ENCODE measurements at regions not wholly inside any gene's neighbourhood (a gene's known extent, or its start where the extent isn't known, plus 50 kb on each side); places are given as distances from the start of the nearest gene placed in this dataset.
"Not testable (repeated sequence)": the region's sequence is repeated elsewhere in the genome, so short reads cannot be mapped to it uniquely, and the experiment has no call there.

GRCh38 chr20:1845163-1845523 lies 50.1 kb upstream of the SIRPA start:
- DNase-seq, result no peak
- in situ Hi-C loops (cut with MboI; ENCODE audit: low pct_unique_long_range_greater_than_20kb, low sequenced_read_pairs), result no loop called here

GRCh38 chr20:1844325-1845162 lies 50.7 kb upstream of the SIRPA start:
- peak; percentile 38 for DNase-seq
- in situ Hi-C loops (cut with MboI; ENCODE audit: low pct_unique_long_range_greater_than_20kb, low sequenced_read_pairs), result no loop called here

GRCh38 chr20:1842281-1842680 lies 52.9 kb upstream of the SIRPA start:
- in situ Hi-C loops (cut with MboI; ENCODE audit: low pct_unique_long_range_greater_than_20kb, low sequenced_read_pairs), result no loop called here
- no peak for DNase-seq

GRCh38 chr20:1841554-1842140 lies 53.6 kb upstream of the SIRPA start:
- no peak for DNase-seq
- in situ Hi-C loops (cut with MboI; ENCODE audit: low pct_unique_long_range_greater_than_20kb, low sequenced_read_pairs), result no loop called here

DNA sequence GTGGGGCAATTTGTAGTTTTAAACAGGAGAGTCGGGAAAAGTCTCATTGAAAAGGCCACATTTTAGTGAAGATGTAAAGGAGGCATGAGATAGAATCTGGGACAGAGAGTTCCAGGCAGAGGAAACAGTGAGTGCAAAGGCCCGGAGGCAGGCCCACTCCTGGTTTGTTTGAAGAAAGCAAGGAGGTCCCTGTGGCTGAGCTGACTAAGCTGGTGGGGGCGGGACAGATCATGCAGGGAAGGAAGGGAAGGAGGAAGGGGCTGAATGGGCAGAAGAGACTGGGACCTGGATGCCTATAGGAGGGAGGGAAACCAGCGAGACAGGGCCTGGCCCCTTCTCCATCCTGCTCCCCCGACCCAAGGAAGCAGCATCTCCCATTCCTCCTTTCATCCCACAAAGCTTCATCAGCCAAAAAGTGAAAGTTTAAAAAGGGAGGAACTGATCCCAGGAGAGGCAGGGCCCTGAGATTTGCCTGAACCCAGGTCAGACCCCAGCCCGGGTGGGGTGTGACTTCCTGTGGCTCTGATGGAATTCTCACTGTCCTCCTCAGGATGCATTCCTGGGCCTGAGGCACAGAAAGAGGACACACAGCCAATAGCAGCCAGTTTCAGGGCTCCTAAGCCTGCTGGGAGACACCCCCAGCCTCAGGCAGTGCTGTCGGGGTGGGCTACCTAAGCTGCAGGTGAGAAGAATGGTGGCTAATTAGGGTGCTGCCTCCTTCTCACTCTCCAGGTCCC lies 54.2 kb upstream of the SIRPA start:
- in situ Hi-C loops (cut with MboI; ENCODE audit: low pct_unique_long_range_greater_than_20kb, low sequenced_read_pairs), result no loop called here
- DNase-seq, result no peak

- in situ Hi-C loops (cut with MboI; ENCODE audit: low pct_unique_long_range_greater_than_20kb, low sequenced_read_pairs); DNase-seq: not testable (repeated sequence)
Measured at GRCh38 chr20:1839376-1840317, 55.6 kb upstream of the SIRPA start.

DNA sequence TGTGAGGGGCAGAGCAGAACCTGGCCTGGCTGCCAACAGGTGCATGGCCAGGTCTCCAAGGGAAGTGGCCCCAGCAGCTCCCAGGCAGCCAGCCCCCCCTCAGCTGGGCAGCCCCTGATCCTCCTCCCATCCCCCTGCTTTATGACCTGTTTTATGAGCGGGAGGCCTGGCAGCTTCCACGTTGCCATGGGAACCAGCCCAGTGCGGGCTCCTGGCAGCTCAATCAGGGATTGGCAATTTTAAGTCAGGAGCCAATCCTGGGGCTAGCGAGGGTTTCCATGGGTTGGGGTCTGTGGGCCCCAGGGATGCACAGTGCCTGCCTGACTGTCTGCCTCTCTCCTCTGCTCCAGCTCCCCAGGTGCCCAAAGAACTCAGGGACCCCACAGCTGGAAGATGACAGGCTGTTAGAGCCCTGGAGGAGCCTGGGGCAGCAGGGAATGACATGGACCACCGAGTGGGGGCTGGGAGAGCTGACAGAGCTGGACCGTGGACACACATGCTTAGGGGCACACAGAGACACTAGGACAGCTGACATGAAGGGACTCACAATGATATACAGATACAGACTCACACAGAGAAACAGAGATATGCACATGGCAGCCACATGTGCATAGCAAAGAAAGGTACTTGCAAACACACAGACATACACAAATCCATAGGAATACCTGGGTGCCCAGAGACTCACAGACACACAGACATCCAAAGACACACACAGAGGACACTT lies 56.5 kb upstream of the SIRPA start:
- in situ Hi-C loops (cut with MboI; ENCODE audit: low pct_unique_long_range_greater_than_20kb, low sequenced_read_pairs), result no loop called here
- DNase-seq, result no peak

GRCh38 chr20:1835186-1836035 lies 59.8 kb upstream of the SIRPA start:
- DNase-seq, result no peak
- in situ Hi-C loops (cut with MboI; ENCODE audit: low pct_unique_long_range_greater_than_20kb, low sequenced_read_pairs), result no loop called here

GRCh38 chr20:1833728-1834726 lies 61.2 kb upstream of the SIRPA start:
- no peak for DNase-seq
- in situ Hi-C loops (cut with MboI; ENCODE audit: low pct_unique_long_range_greater_than_20kb, low sequenced_read_pairs), result no loop called here

DNA sequence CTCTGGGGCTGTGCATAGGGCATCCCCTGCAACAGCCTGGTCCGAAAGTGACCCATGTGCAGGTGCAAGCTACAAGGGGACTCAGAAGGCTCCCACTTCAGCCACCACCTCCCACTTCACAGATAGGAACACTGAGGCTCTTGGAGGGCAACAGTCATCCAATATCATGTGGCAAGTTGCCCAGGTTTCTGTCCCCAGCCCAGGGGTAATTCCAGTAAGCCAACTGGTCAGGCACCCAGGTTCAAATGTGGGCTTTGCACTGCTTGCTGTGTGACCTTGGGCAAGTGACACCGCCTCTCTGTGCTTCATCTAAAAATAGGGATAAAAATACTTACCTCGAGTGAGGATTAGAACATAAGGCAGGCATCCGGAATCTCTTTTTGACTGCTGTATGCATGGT lies 62.0 kb upstream of the SIRPA start:
- in situ Hi-C loops (cut with MboI; ENCODE audit: low pct_unique_long_range_greater_than_20kb, low sequenced_read_pairs), result no loop called here
- no peak for DNase-seq

DNA sequence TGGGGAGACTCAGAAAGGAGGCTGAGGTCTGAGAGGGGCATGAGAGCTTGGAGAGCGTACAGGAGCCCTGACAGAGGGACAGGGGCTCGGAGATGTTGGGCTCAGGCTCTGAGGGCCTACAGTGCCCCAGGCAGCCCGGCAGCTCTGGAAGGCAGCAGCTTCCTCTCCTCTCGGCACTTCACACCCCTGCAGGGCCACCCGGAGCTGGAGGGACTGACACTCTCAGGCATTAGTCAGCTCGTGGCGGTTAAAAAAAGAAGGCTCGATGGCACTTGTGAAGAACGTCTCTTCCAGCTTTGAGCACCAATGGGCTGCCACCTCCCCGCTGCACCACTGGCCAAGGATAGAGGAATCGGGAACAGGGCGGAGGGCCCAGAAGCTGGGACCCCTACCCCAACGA lies 62.6 kb upstream of the SIRPA start:
- no peak for DNase-seq
- in situ Hi-C loops (cut with MboI; ENCODE audit: low pct_unique_long_range_greater_than_20kb, low sequenced_read_pairs), result no loop called here

GRCh38 chr20:1831606-1832005 lies 63.6 kb upstream of the SIRPA start:
- no peak for DNase-seq

GRCh38 chr20:1831096-1831495 lies 64.1 kb upstream of the SIRPA start:
- in situ Hi-C loops (cut with MboI; ENCODE audit: low pct_unique_long_range_greater_than_20kb, low sequenced_read_pairs), result no loop called here
- no peak for DNase-seq

More at GRCh38 chr20:1831606-1832005, 63.6 kb upstream of the SIRPA start:
- in situ Hi-C loops (cut with MboI; ENCODE audit: low pct_unique_long_range_greater_than_20kb, low sequenced_read_pairs), result no loop called here

DNA sequence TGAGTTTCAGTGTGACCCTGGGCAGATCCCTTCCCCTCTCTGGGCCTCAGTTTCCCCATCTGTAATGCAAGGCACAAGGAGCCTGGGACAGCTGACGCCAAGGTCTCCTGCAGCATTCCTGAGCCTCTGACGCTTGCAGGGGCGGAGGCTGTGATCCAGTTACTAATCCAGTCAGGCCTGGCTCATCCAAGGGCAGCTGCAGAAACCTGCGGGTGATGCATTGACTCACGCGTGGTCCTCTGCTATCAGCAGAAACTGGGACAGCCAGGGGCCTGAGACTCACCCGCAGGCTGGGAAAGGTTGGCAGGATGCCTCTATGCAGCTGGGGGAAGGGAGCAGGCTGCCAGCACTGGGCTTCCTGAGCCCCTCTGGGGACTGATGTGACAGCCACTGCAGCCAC lies 65.0 kb upstream of the SIRPA start:
- in situ Hi-C loops (cut with MboI; ENCODE audit: low pct_unique_long_range_greater_than_20kb, low sequenced_read_pairs), result no loop called here
- no peak for DNase-seq

GRCh38 chr20:1829531-1829930 lies 65.7 kb upstream of the SIRPA start:
- no peak for DNase-seq
- in situ Hi-C loops (cut with MboI; ENCODE audit: low pct_unique_long_range_greater_than_20kb, low sequenced_read_pairs), result no loop called here

DNA sequence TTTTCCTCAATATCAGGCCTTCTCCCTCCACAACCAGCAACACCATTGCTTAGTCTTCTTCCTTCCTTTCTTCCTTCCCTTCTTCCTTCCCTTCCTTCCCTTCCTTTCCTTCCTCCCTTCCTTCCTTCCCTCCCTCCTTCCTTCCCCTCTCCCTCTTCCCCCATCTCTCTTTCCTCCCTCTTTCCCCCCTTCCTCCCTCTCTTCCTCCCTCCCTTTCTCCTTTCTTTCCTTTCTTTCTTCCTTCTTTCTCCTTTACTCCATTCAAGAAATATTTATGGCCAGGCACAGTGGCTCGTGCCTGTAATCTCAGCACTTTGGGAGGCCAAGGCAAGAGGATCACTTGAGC lies 66.4 kb upstream of the SIRPA start:
- in situ Hi-C loops (cut with MboI; ENCODE audit: low pct_unique_long_range_greater_than_20kb, low sequenced_read_pairs), result no loop called here
- DNase-seq, result no peak
